HG03520 (cell line): ENCODE measurements at regions not wholly inside any gene's neighbourhood (a gene's known extent, or its start where the extent isn't known, plus 50 kb on each side); places are given as distances from the start of the nearest gene placed in this dataset.

ENCODE experiments used
- ATAC-seq: cut with Tn5 transposase; IDR thresholded peaks from one replicate; pipeline ENCODE4 v1.9.1; 2021; ENCODE audit warnings: mild to moderate bottlenecking, moderate library complexity; ENCODE audit not compliant: unreplicated experiment

GRCh38 chr5:161134956-161135355 lies 282.9 kb upstream of the ATP10B start:
- no peak for ATAC-seq

DNA sequence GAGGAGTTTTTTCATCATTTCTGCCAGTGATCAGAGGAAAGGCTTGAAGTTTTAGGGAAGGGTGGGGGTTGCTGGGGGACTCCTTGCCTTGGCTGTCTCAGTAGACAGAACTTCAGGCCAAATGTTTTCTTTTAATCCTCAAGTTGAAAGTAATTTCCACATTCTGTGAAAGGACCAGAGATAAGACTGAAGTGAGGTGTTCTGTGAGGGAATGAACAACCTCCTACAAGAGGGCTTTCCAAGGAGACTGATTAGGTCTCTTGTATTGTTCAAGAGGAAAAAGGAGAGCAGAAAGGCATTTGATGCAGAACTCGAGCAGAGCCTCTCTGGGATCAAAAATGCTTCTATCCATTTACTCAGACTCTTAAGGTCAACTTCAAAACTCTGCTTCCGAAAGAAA lies 282.1 kb upstream of the ATP10B start:
- no peak for ATAC-seq

GRCh38 chr5:161115941-161116340 lies 263.9 kb upstream of the ATP10B start:
- no peak for ATAC-seq

- ATAC-seq: no peak
Measured at GRCh38 chr5:161112371-161112770, 260.4 kb upstream of the ATP10B start.

DNA sequence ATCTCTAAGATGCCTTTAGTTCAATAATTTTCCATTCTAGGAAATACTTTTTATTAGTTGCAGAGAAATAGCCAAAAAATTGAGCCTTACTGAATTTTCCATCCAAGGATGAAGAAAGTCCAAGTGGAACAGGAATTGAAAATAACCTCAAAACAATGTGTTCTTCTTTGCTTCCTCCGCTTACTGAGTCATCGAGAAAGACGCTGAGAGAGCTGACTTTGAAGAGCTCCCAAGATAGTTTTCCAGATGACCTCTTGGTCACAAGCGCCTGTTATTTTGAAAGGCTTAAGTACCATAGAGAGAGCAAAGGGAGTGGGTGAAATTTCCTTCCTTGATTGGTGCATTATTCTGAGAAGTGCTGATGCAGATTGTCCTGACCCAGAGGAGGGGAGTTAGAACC lies 253.5 kb upstream of the ATP10B start:
- no peak for ATAC-seq

DNA sequence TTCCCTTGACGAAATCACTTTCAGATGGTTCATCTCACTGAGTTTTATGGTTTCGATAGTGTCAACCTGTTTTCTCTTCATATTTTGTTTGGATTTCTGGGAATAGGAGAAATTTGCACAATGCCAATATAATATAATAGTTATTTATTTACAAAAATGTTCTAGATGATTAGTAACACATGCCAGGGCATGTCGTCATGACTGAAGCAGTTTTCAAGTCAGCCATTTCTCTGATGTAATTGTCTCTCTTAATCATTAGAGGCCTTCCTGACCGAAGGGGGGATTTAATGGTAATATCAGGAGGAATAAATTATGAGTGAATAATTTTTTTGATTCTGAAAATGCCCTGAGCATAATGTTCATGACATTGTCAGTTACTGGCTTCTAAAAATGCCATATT lies 246.5 kb upstream of the ATP10B start:
- ATAC-seq: no peak

DNA sequence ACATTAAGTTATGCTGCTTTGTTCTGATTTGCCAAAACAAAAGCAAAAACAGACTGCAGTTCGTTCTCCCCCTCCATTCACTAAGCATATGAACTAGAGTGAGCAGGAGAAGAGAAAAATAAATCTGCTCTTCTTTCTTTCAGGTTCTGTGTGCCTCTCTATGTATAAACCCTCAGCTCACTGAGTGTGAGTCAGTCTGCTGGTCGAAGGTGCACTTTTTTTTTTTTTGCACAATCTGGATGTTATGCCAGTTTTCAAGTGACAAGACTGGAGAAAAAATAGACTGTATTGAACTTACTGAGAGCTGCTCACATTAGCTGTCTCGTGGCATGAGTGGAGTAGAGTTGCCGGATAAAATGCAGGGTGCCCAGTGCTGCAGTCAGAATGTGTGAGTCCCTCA lies 244.6 kb upstream of the ATP10B start:
- no peak for ATAC-seq

GRCh38 chr5:161095953-161096352 lies 243.9 kb upstream of the ATP10B start:
- ATAC-seq: no peak

DNA sequence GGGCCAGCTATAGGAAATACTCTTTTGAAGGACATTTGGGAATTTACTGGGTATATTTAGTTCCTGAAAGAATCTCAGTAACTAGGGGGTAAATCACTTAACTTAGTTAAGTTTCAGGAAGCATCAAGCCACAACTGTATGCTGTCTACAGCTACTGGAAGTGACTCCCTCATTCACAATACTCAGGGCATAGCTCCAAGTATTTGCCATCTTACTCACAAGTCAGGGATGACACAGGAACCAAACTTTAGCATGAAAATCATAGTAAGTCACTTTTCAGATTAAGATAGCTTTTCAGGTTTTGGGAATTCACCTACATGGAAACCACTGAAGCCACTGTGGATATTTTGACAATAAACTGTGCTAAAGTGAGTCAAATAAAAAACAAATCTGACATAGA lies 242.4 kb upstream of the ATP10B start:
- no peak for ATAC-seq

- no peak for ATAC-seq
Measured at GRCh38 chr5:161093100-161093499, 241.1 kb upstream of the ATP10B start.

DNA sequence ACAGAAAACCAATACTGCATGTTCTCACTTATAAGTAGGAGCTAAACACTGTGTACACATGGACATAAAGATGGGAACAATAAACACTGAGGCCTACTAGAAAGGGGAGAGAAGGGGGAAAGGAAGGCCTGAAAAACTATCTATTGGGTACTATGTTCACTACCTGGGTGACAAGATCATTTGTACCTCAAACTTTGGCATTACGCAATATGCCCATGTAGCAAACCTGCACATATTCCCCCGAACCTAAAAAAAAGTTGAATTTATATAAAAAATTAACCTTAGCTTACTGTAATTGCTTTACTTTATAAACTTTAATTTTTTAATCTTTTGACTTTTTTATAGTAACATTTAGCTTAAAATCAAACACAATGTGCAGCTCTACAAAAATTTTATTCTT lies 237.6 kb upstream of the ATP10B start:
- no peak for ATAC-seq

DNA sequence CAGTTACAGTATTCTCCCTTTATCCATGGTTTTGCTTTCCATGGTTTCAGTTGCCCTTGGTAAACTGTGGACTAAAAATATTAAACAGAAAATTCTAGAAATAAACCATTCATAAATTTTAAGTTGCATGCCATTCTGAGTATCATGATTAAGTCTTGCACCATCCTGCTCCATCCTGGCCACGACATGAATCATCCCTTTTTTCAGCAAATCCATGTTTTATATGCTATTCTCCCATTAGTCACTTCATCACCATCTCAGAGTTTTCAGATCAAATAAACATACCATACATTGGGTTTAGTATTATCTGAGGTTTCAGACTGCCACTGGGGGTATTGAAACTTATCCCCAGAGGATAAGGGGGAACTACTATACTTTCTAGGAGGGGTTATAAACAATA lies 234.4 kb upstream of the ATP10B start:
- ATAC-seq: no peak

DNA sequence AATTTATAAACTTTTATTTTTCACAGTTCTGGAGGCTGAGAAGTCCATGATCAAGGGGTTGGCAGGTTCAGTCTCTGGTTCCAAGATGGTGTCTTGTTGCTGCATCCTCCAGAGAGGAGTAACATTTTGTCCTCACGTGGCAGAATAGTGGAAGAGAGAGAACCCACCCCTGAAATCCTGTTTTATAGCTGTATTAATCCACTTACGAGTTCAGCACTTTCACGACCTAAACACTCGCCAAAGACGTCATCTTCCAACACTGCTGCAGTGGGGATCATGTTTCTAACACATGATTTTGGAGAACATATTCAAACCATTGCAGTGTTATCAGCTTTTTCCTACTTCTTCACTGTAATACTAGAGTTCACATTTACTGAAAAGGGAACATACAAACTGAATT lies 233.0 kb upstream of the ATP10B start:
- no peak for ATAC-seq

DNA sequence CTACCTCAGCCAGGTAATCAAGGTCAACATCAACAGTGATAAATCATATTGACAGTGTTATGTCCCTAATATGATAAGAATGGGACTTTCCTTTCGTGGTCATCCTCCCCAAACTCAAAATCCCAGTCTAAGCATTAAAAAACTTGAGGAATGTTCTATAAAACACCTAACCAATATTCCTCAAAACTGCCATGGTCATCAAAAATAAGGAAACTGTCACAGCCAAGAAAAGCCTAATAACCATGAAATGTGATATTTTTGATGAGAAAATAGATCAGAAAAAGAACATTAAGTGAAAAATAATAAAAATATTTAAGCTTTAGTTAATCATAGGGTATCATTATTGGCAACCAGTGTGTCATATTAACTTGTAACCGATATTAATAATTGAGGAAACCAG lies 232.1 kb upstream of the ATP10B start:
- ATAC-seq: no peak

GRCh38 chr5:161078793-161079192 lies 226.8 kb upstream of the ATP10B start:
- ATAC-seq: no peak

GRCh38 chr5:161077936-161078545 lies 226.0 kb upstream of the ATP10B start:
- no peak for ATAC-seq

- no peak for ATAC-seq
Measured at GRCh38 chr5:161077496-161077895, 225.5 kb upstream of the ATP10B start.

DNA sequence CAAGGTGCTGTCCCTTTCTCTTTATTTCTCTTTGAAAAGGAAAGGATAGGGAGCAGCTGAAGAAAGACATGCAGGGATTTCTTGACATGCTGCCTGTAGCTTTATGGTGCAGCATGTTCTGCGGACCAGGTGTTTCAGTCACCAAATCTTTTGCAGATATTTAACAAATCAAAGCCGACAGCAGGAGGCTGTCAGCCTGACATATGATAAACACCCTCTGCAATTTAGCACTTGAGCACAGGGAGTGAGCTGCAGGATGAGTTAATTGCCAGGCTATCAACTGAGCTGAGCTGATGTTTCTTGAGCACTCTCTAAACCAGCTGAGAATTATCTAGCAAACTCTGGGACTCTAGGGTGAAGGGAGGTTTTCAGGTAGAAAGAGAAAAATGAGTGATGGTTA lies 212.8 kb upstream of the ATP10B start:
- ATAC-seq: no peak

DNA sequence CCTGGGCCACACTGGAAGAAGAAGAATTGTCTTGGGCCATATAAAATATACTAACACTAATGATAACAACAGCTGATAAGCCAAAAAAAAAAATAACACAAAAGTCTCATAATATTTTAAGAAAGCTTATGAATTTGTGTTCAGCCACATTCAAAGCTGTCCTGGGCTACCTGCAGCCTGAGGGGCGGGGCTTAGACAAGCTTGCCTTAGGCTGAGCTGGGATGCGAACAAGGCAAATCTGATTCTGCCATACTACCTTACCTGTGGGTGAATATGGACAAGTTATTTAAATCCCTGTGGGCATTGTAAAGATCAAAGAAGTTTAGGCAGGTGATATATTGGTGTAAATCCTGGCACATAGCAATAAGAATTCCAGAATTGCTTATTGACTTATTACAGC lies 212.3 kb upstream of the ATP10B start:
- no peak for ATAC-seq

GRCh38 chr5:161058781-161059180 lies 206.8 kb upstream of the ATP10B start:
- ATAC-seq: no peak

DNA sequence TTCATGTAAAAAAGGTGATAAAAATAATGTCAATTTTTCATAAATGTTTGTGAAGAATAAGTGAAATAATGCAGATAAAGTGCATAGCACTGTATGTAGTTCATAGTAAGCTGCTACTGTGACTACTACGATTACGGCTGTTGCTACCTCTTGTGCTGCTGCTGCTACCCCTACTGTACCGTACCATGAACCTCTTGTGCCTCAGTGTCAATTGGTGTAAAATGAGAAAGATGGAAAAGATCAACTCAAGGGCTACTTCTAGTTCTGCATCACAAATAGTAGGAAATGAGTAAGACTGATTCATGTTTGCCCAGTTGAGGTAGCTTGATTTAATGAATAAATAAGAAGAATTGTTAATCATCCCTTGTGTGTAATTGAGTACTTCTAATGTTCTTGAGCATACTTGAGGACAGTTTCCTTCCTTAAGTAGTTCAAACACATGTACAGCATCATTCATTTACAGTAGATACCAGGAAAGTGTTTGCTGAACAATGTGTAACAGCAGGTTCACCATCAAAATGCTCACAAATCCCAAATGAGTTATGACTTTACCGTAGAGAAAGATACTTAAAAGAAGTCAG lies 200.0 kb upstream of the ATP10B start:
- ATAC-seq: no peak

DNA sequence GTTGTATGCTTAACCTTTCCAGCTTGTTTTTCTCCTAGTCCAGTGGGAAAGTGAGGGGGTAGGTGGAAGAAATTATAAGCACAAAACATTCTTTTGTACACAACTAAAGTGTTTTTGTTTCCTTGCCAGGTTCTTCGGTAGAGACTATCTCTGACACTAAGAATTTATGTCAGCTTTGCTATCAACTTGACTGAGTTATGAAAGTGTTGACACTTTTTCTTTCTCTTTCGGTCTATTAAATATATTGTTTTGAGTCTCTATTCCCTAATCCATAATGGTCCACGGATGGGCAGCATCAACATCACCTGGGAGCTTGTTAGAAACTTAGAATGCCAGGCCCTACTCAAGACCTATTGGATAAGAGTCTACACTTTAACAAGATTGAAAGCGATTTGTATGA lies 195.0 kb upstream of the ATP10B start:
- ATAC-seq: no peak

DNA sequence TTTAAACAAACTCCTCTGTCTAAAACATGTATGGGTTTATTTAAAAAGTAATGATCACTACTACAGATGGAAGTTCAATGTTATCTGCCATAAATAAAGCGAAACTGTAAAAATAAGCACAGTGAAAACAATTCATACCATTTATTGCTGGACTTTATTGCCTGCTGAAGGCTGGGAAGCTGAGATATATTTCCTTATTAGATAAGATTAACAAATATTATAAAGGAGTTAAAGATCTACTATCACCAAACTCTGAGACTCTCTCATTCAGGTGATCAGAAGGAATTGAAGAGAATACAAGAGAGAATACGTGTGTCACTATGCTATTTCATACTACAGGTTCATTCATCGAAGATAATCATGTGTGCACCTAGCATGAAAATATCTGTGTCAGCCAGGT lies 190.9 kb upstream of the ATP10B start:
- no peak for ATAC-seq
